Naive thymus-derived CD4-positive, alpha-beta T cell (primary cell): ENCODE measurements at regions not wholly inside any gene's neighbourhood (a gene's known extent, or its start where the extent isn't known, plus 50 kb on each side); places are given as distances from the start of the nearest gene placed in this dataset.
"Not testable (repeated sequence)": the region's sequence is repeated elsewhere in the genome, so short reads cannot be mapped to it uniquely, and the experiment has no call there.

Experiments used
- ATAC-seq: fragments of 150-1000 bp; cut with Tn5 transposase; 2 replicates; pipeline ENCODE4 v1.10.0; 2021; ENCODE audit warnings: mild to moderate bottlenecking, moderate library complexity
- CTCF ChIA-PET: fragments of 350-600 bp; sonication (Branson Sonifier 250); formaldehyde crosslinking; loops from one replicate; lab custom pipeline; 2021; ENCODE audit warnings: antibody characterized with exemption; lab: Charles Lee
- POLR2A ChIA-PET: fragments of 350-600 bp; sonication (Branson Sonifier 250); formaldehyde crosslinking; loops from one replicate; lab custom pipeline; 2021; ENCODE audit warnings: antibody characterized with exemption, inconsistent platforms; lab: Charles Lee
- DNase-seq, 9 donors: peaks; one replicate each; pipeline versions ENCODE4 v3.0.0 to v3.0.0-alpha.2; 2020 to 2022; ENCODE audit warnings: mixed read lengths in 1 of 9
- H3K27ac ChIP-seq: one replicate; pipeline ENCODE4 v1.7.0; 2013; ENCODE audit warnings: mild to moderate bottlenecking, low read depth, low read length, moderate library complexity
- H3K27me3 ChIP-seq, 2 donors: one replicate each; pipeline ENCODE4 v1.7.0; 2013; ENCODE audit warnings: low read length in 2 of 2, mild to moderate bottlenecking in 2 of 2, moderate library complexity in 2 of 2; ENCODE audit not compliant: control insufficient read depth in 2 of 2, insufficient read depth in 2 of 2
- H3K36me3 ChIP-seq, 3 experiments: 1 replicate in 2 of 3; 2 replicates in 1 of 3; pipeline ENCODE4 v1.7.0; 2013; ENCODE audit warnings: low read length in 3 of 3, mild to moderate bottlenecking in 3 of 3, moderate library complexity in 1 of 3; ENCODE audit not compliant: insufficient read depth in 3 of 3, control insufficient read depth in 2 of 3
- H3K4me1 ChIP-seq, 2 donors: one replicate each; pipeline ENCODE4 v1.7.0; 2013; ENCODE audit warnings: low read length in 2 of 2, mild to moderate bottlenecking in 2 of 2, moderate library complexity in 1 of 2; ENCODE audit not compliant: control insufficient read depth in 2 of 2, insufficient read depth in 2 of 2
- H3K4me3 ChIP-seq: 2 replicates; pipeline ENCODE4 v1.7.0; 2013; ENCODE audit warnings: mild to moderate bottlenecking, low read length
- H3K9me3 ChIP-seq, 3 experiments: 1 replicate in 2 of 3; 2 replicates in 1 of 3; pipeline ENCODE4 v1.7.0; 2013; ENCODE audit warnings: low read length in 3 of 3; ENCODE audit not compliant: control insufficient read depth in 2 of 3
- H3K27ac Mint-ChIP-seq, 9 donors: one replicate each; pipeline ENCODE4 v1.8.0; 2020 to 2022; ENCODE audit warnings: mixed read lengths in 9 of 9, mild to moderate bottlenecking in 8 of 9, moderate library complexity in 5 of 9, inconsistent platforms in 2 of 9
- H3K27me3 Mint-ChIP-seq, 5 donors: one replicate each; pipeline ENCODE4 v1.8.0; 2021 to 2022; ENCODE audit warnings: mixed read lengths in 5 of 5, mild to moderate bottlenecking in 1 of 5
- H3K36me3 Mint-ChIP-seq, 5 donors: one replicate each; pipeline ENCODE4 v1.8.0; 2020 to 2022; ENCODE audit warnings: mixed read lengths in 5 of 5, mild to moderate bottlenecking in 3 of 5, inconsistent platforms in 1 of 5
- H3K4me1 Mint-ChIP-seq, 7 donors: one replicate each; pipeline ENCODE4 v1.8.0; 2020 to 2022; ENCODE audit warnings: mixed read lengths in 7 of 7, mild to moderate bottlenecking in 3 of 7, inconsistent platforms in 1 of 7
- H3K4me3 Mint-ChIP-seq, 10 donors: one replicate each; pipeline ENCODE4 v1.8.0; 2020 to 2022; ENCODE audit warnings: mild to moderate bottlenecking in 10 of 10, mixed read lengths in 10 of 10, moderate library complexity in 6 of 10, inconsistent platforms in 2 of 10
- H3K9me3 Mint-ChIP-seq, 11 donors: one replicate each; pipeline ENCODE4 v1.8.0; 2020 to 2022; ENCODE audit warnings: mixed read lengths in 11 of 11, mild to moderate bottlenecking in 4 of 11, inconsistent platforms in 1 of 11, moderate library complexity in 1 of 11
- intact Hi-C, 2 donors: fragments of 100-400 bp; cut with micrococcal nuclease; formaldehyde crosslinking; loops; one replicate each; pipeline ENCODE4 v1.15.1; 2023

- H3K27ac ChIP-seq, H3K4me1 ChIP-seq, H3K36me3 ChIP-seq, H3K9me3 Mint-ChIP-seq, H3K9me3 ChIP-seq, intact Hi-C loops, H3K4me3 Mint-ChIP-seq, H3K27ac Mint-ChIP-seq, H3K36me3 Mint-ChIP-seq, H3K27me3 ChIP-seq, CTCF ChIA-PET, H3K27me3 Mint-ChIP-seq, H3K4me1 Mint-ChIP-seq, H3K4me3 ChIP-seq, DNase-seq, POLR2A ChIA-PET: not testable (repeated sequence)
- ATAC-seq = peak; percentile 22
Measured at GRCh38 chr15:20065508-20065907, 476.1 kb downstream of the GOLGA6L6 start.

- DNase-seq = peak in 1 of 9 donors; percentile 3
- ATAC-seq, intact Hi-C loops: not testable (repeated sequence)
Measured at GRCh38 chr15:20063167-20063566, 478.4 kb downstream of the GOLGA6L6 start.

GRCh38 chr15:20060838-20061237, 480.8 kb downstream of the GOLGA6L6 start:
- H3K27ac ChIP-seq, H3K9me3 Mint-ChIP-seq, DNase-seq, H3K27me3 Mint-ChIP-seq, H3K36me3 Mint-ChIP-seq, H3K4me1 Mint-ChIP-seq, H3K27ac Mint-ChIP-seq, H3K4me3 ChIP-seq, POLR2A ChIA-PET, intact Hi-C loops, H3K36me3 ChIP-seq, H3K4me1 ChIP-seq, ATAC-seq, H3K4me3 Mint-ChIP-seq, H3K27me3 ChIP-seq, CTCF ChIA-PET, H3K9me3 ChIP-seq: not testable (repeated sequence)

More at GRCh38 chr15:20063167-20063566, 478.4 kb downstream of the GOLGA6L6 start:
- CTCF ChIA-PET, H3K27me3 ChIP-seq, H3K27ac ChIP-seq, H3K36me3 ChIP-seq, H3K4me1 Mint-ChIP-seq, H3K27ac Mint-ChIP-seq, POLR2A ChIA-PET, H3K4me1 ChIP-seq, H3K9me3 Mint-ChIP-seq, H3K36me3 Mint-ChIP-seq, H3K4me3 Mint-ChIP-seq, H3K27me3 Mint-ChIP-seq, H3K4me3 ChIP-seq, H3K9me3 ChIP-seq: not testable (repeated sequence)

- CTCF ChIA-PET, DNase-seq, H3K27ac Mint-ChIP-seq, H3K9me3 ChIP-seq, H3K36me3 Mint-ChIP-seq, H3K4me1 ChIP-seq, intact Hi-C loops, H3K36me3 ChIP-seq, H3K27me3 Mint-ChIP-seq, POLR2A ChIA-PET, H3K4me1 Mint-ChIP-seq, H3K4me3 Mint-ChIP-seq, H3K27ac ChIP-seq, H3K9me3 Mint-ChIP-seq, H3K4me3 ChIP-seq, H3K27me3 ChIP-seq: not testable (repeated sequence)
- peak; percentile 16 for ATAC-seq
Measured at GRCh38 chr15:20056871-20057270, 484.7 kb downstream of the GOLGA6L6 start.

- intact Hi-C loops, H3K27me3 ChIP-seq, H3K4me3 Mint-ChIP-seq, H3K36me3 Mint-ChIP-seq, H3K4me1 Mint-ChIP-seq, H3K36me3 ChIP-seq, H3K9me3 Mint-ChIP-seq, H3K27ac ChIP-seq, ATAC-seq, CTCF ChIA-PET, H3K27ac Mint-ChIP-seq, H3K27me3 Mint-ChIP-seq, DNase-seq, H3K9me3 ChIP-seq, H3K4me3 ChIP-seq, H3K4me1 ChIP-seq, POLR2A ChIA-PET: not testable (repeated sequence)
Measured at GRCh38 chr15:20055921-20056320, 485.7 kb downstream of the GOLGA6L6 start.

- H3K27ac ChIP-seq, CTCF ChIA-PET, H3K27ac Mint-ChIP-seq, H3K9me3 Mint-ChIP-seq, DNase-seq, H3K27me3 ChIP-seq, H3K9me3 ChIP-seq, POLR2A ChIA-PET, H3K4me1 ChIP-seq, intact Hi-C loops, H3K4me3 ChIP-seq, H3K36me3 Mint-ChIP-seq, H3K27me3 Mint-ChIP-seq, H3K4me3 Mint-ChIP-seq, H3K36me3 ChIP-seq, ATAC-seq, H3K4me1 Mint-ChIP-seq: not testable (repeated sequence)
Measured at GRCh38 chr15:20048189-20048588, 493.4 kb downstream of the GOLGA6L6 start.

GRCh38 chr15:20045165-20045564, 496.4 kb downstream of the GOLGA6L6 start:
- H3K27me3 Mint-ChIP-seq, H3K9me3 ChIP-seq, POLR2A ChIA-PET, H3K4me1 ChIP-seq, H3K27me3 ChIP-seq, H3K27ac Mint-ChIP-seq, H3K4me1 Mint-ChIP-seq, CTCF ChIA-PET, H3K36me3 Mint-ChIP-seq, H3K27ac ChIP-seq, H3K36me3 ChIP-seq, DNase-seq, ATAC-seq, intact Hi-C loops, H3K9me3 Mint-ChIP-seq, H3K4me3 ChIP-seq, H3K4me3 Mint-ChIP-seq: not testable (repeated sequence)
